Transverse colon (tissue), 4 donors: ENCODE measurements at regions not wholly inside any gene's neighbourhood (a gene's known extent, or its start where the extent isn't known, plus 50 kb on each side); places are given as distances from the start of the nearest gene placed in this dataset.

Experiments
- DNase-seq: peaks from one replicate; pipeline ENCODE4 v3.0.0-alpha.2; 2019
- H3K27ac ChIP-seq, 4 donors: fragments of 200-600 bp; sonication (generic); 2 replicates each; pipeline ENCODE4 v1.5.1; 2016 to 2018; ENCODE audit warnings: inconsistent platforms in 4 of 4
- H3K27me3 ChIP-seq: fragments of 200-600 bp; sonication (generic); 2 replicates; pipeline ENCODE4 v1.5.1; 2017; ENCODE audit warnings: inconsistent platforms
- H3K36me3 ChIP-seq, 4 donors: fragments of 200-600 bp; sonication (generic); 2 replicates each; pipeline ENCODE4 v1.5.1; 2017 to 2019; ENCODE audit warnings: inconsistent platforms in 4 of 4
- H3K4me1 ChIP-seq, 4 donors: fragments of 200-600 bp; sonication (generic); 2 replicates each; pipeline ENCODE4 v1.5.1; 2017 to 2020; ENCODE audit warnings: inconsistent platforms in 4 of 4
- H3K4me3 ChIP-seq, 4 donors: fragments of 200-600 bp; sonication (generic); 1 replicate in 1 of 4; 2 replicates in 3 of 4; pipeline versions ENCODE4 v1.5.1 to v1.6.1; 2017 to 2019; ENCODE audit warnings: inconsistent platforms in 4 of 4
- H3K9me3 ChIP-seq, 2 donors: fragments of 200-600 bp; sonication (generic); 2 replicates each; pipeline ENCODE4 v1.5.1; 2017 to 2019; ENCODE audit warnings: inconsistent platforms in 2 of 2
- EP300 ChIP-seq: sonication (generic); formaldehyde crosslinking; IDR thresholded peaks from one replicate; pipeline ENCODE4 v1.6.1; 2017; ENCODE audit warnings: antibody characterized with exemption, low read depth
- POLR2A ChIP-seq: fragments of 450-650 bp; IDR thresholded peaks from one replicate; pipeline ENCODE4 v1.6.1; 2016; ENCODE audit warnings: antibody characterized with exemption, mild to moderate bottlenecking, moderate library complexity
- POLR2AphosphoS5 ChIP-seq, 3 donors: sonication (generic); formaldehyde crosslinking; IDR thresholded peaks; one replicate each; pipeline ENCODE4 v1.6.1; 2016; ENCODE audit warnings: antibody characterized with exemption in 3 of 3
- WGBS, 2 donors: methylation state at CpG; one replicate each; pipeline ENCODE4 v1.1.5; 2018; ENCODE audit warnings: low coverage in 1 of 2; 5-methylcytosine and 5-hydroxymethylcytosine counted together
- in situ Hi-C, 4 donors: fragments of 200-750 bp; cut with MboI; loops; one replicate each; pipeline versions ENCODE4 v1.15.0 to v1.15.1; 2017; ENCODE audit warnings: low sequenced_read_pairs in 3 of 4, low pct_ligation_motif_present in 1 of 4, low pct_unique_long_range_greater_than_20kb in 1 of 4
- intact Hi-C: fragments of 100-400 bp; cut with DNase I; formaldehyde crosslinking; loops from one replicate; pipeline ENCODE4 v1.15.1; 2023; ENCODE audit warnings: low total_unique reads
- TF ChIP-seq, protein P1 (sequence below), 5 experiments: fragments of 200-600 bp in 3 of 5; fragments of 450-650 bp in 2 of 5; sonication (generic) in 3 of 5; IDR thresholded peaks; 1 replicate in 2 of 5; 2 replicates in 3 of 5; pipeline ENCODE4 v1.5.1; 2016 to 2017; ENCODE audit warnings: antibody characterized with exemption in 5 of 5, inconsistent platforms in 3 of 5, mild to moderate bottlenecking in 2 of 5, moderate library complexity in 1 of 5

DNA sequence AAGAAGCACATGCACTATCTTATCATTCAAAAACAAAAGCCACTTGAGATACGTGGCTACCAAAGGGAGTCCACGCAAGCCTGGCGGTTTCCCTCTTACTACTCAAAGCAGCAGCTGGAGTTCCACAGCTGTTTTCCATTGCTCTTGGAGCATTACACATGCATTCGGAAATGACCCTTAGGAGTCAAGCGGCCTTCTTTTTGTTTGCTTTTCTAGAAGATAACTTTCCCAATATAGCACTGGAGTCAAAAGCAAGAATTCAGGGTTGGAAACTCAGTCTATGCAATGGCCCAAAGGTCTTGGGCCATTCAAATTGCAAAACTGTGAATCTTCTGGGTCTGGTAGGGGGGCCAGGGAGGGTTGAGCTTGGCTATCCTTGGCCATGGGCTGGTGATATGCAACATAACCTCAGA lies 97.8 kb upstream of the MAF start:
- H3K9me3 ChIP-seq, result peaks cover 0 to 6% of the 10 kb centered on the region in 2 donors
- no peaks in the 10 kb centered on the region for H3K27me3 ChIP-seq
- H3K4me3 ChIP-seq, result no peak overlapping the region
- no peak overlapping the region for H3K27ac ChIP-seq
- no peak for DNase-seq
- no peaks in the 10 kb centered on the region for H3K36me3 ChIP-seq
- intact Hi-C loops, result no loop called here
- in situ Hi-C loops, result no loop called here
- no peak for TF ChIP-seq POLR2A
- TF ChIP-seq, protein P1, sequence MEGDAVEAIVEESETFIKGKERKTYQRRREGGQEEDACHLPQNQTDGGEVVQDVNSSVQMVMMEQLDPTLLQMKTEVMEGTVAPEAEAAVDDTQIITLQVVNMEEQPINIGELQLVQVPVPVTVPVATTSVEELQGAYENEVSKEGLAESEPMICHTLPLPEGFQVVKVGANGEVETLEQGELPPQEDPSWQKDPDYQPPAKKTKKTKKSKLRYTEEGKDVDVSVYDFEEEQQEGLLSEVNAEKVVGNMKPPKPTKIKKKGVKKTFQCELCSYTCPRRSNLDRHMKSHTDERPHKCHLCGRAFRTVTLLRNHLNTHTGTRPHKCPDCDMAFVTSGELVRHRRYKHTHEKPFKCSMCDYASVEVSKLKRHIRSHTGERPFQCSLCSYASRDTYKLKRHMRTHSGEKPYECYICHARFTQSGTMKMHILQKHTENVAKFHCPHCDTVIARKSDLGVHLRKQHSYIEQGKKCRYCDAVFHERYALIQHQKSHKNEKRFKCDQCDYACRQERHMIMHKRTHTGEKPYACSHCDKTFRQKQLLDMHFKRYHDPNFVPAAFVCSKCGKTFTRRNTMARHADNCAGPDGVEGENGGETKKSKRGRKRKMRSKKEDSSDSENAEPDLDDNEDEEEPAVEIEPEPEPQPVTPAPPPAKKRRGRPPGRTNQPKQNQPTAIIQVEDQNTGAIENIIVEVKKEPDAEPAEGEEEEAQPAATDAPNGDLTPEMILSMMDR (IDR thresholded peaks at IDR 0.05), result no peak
- peak in 1 of 3 donors; percentile 21 for TF ChIP-seq POLR2AphosphoS5 (IDR thresholded peaks at IDR 0.05)
- TF ChIP-seq EP300, result no peak
- 68 to 77% methylated on average over 3 to 5 of the region's 5 CpGs for WGBS, 2 donors
- no peaks in the 10 kb centered on the region for H3K4me1 ChIP-seq

DNA sequence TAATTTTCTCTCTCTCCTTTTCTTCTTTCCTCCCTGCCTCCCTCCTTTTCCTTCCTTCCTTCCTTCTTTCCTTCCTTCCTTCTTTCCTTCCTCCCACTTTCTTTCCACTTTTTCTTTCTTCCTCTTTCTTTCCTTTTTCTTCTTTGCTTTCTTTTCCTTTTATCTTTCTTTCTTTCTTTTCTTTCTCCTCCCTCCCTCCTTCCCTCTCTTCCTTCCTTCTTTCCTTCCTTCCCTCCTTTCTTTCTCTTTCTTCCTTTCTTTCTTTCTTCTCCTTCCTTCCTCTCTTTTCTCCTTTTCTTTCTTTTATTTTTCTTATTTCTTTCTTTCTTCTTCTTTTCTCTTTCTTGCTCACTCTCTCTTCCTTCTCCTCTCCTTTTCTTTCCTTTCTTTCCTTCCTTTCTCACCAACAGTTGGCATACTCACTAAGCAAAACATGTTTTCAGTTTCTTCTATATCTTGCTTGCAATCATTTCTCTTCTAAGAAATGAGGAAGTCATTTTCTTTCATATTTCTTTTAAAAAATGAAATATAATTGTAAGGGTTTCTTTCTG lies 97.1 kb upstream of the MAF start:
- in situ Hi-C loops, result no loop called here

DNA sequence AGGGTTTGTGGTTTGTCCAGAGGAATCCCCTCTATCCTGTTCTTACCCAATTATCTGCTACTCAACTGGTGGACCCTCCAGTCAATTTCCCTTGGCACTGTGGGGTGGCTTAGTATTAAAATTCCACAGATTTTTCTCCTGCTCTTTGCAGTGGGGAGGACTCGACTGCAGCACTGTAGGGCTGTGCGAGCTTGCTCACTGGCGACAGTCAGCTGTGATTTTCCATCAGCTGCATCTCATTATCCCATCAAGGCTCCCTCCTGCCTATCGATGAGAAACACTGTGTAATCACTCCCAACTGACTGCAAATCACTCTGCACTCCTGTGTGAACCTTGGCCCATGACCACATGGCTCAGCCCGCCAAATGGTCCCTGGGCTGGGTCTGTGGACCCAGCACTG lies 90.5 kb upstream of the MAF start:
- no peaks in the 10 kb centered on the region for H3K36me3 ChIP-seq
- no peak for DNase-seq

More for the DNA sequence above, 97.1 kb upstream of the MAF start:
- H3K36me3 ChIP-seq, result no peaks in the 10 kb centered on the region
- no peak overlapping the region for H3K27ac ChIP-seq
- intact Hi-C loops, result no loop called here
- no peaks in the 10 kb centered on the region for H3K4me1 ChIP-seq
- DNase-seq, result no peak
- H3K4me3 ChIP-seq, result no peak overlapping the region
- no peak for TF ChIP-seq POLR2AphosphoS5 (IDR thresholded peaks at IDR 0.05)
- TF ChIP-seq, protein P1 (IDR thresholded peaks at IDR 0.05), result no peak
- TF ChIP-seq POLR2A, result no peak
- no peak for TF ChIP-seq EP300
- no peaks in the 10 kb centered on the region for H3K27me3 ChIP-seq
- H3K9me3 ChIP-seq, result peaks cover 0 to 8% of the 10 kb centered on the region in 2 donors

DNA sequence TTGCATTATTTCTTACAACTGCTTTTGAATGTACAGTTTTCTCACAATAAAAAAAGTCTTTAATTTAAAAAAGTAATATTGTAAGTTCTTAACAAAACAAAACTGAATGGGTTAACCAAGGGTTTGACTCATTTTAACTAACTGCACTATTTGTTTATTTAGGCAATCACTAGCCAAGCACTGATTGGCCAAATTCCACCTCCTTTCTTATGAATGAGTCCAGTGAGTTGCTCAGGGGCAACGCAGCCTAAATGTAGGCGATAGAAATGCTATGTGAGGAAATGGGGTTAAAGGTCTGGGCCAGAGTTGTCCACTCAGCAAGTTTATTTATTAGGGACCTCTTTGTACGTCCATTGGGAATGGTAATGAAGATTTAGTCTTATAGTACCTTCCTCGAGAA lies 89.6 kb upstream of the MAF start:
- no peak for DNase-seq
- Histone ChIP-seq H3K36me3 (no peaks in the 10 kb centered on the region), H3K4me1 (no peaks in the 10 kb centered on the region), H3K27ac (no peak overlapping the region), H3K27me3 (no peaks in the 10 kb centered on the region), H3K4me3 (no peak overlapping the region), H3K9me3 (peaks cover 0 to 8% of the 10 kb centered on the region in 2 donors)
- TF ChIP-seq EP300 (no peak), POLR2A (no peak), POLR2AphosphoS5 (IDR thresholded peaks at IDR 0.05) (no peak)
- TF ChIP-seq, protein P1 (IDR thresholded peaks at IDR 0.05), result no peak
- WGBS, 2 donors, result 65 to 70% methylated on average over 4 of the region's 4 CpGs
- in situ Hi-C loops, result no loop called here
- intact Hi-C loops, result no loop called here

More for the DNA sequence above, 90.5 kb upstream of the MAF start:
- 72% methylated on average over 5 of the region's 5 CpGs; no CpG with 5 or more reads in 1 of the 2 donors for WGBS, 2 donors
- Histone ChIP-seq H3K4me3 (no peak overlapping the region), H3K9me3 (peaks cover 0 to 8% of the 10 kb centered on the region in 2 donors), H3K4me1 (no peaks in the 10 kb centered on the region), H3K27me3 (no peaks in the 10 kb centered on the region), H3K27ac (no peak overlapping the region)
- TF ChIP-seq POLR2AphosphoS5 (IDR thresholded peaks at IDR 0.05), result no peak
- intact Hi-C loops (no loop called here), in situ Hi-C loops (no loop called here)
